ENCODE measurements at regions not wholly inside any gene's neighbourhood (a gene's known extent, or its start where the extent isn't known, plus 50 kb on each side); places are given as distances from the start of the nearest gene placed in this dataset.

- H3K9me2 ChIP-seq (ENCODE audit: insufficient read depth, low read length) = no peaks in the 10 kb centered on the region
- no peak overlapping the region for H3K9ac ChIP-seq (ENCODE audit: low read length)
- H3K4me3 ChIP-seq (ENCODE audit: low read length) = no peak overlapping the region
- no peak overlapping the region for H3K27ac ChIP-seq (ENCODE audit: low read length)
- no peak overlapping the region for H3K4me2 ChIP-seq (ENCODE audit: low read length)
- TF ChIP-seq EP300 (conservative IDR thresholded peaks at IDR 0.05; ENCODE audit: poor library complexity, severe bottlenecking) (no peak), POLR2AphosphoS5 (IDR thresholded peaks at IDR 0.05) (no peak), CTCF (IDR thresholded peaks at IDR 0.05; ENCODE audit: poor library complexity, severe bottlenecking) (no peak), SMC3 (conservative IDR thresholded peaks at IDR 0.05; ENCODE audit: poor library complexity) (no peak), REST (IDR thresholded peaks at IDR 0.05; ENCODE audit: borderline replicate concordance) (no peak), EZH2 (IDR thresholded peaks at IDR 0.05; ENCODE audit: borderline replicate concordance, insufficient read depth, low read length, poor library complexity, severe bottlenecking) (no peak), RAD21 (conservative IDR thresholded peaks at IDR 0.05) (no peak), TAF1 (IDR thresholded peaks at IDR 0.05; ENCODE audit: low read depth) (no peak), MXI1 (conservative IDR thresholded peaks at IDR 0.05; ENCODE audit: poor library complexity, severe bottlenecking) (no peak)
- H4K20me1 ChIP-seq (ENCODE audit: insufficient read depth) = no peaks in the 10 kb centered on the region
- H3K27me3 ChIP-seq (ENCODE audit: insufficient read depth, low read depth, low read length) = no peaks in the 10 kb centered on the region
- H2AFZ ChIP-seq (ENCODE audit: low read depth, low read length) = no peak overlapping the region
- no peaks in the 10 kb centered on the region for H3K36me3 ChIP-seq (ENCODE audit: insufficient read depth, low read length)
- H3K9me3 ChIP-seq (ENCODE audit: low read length) = no peaks in the 10 kb centered on the region
- H3F3A ChIP-seq (ENCODE audit: insufficient read depth, low read length, poor library complexity, severe bottlenecking) = no peaks in the 10 kb centered on the region
- H3K79me2 ChIP-seq (replicated peaks; ENCODE audit: insufficient read depth, low read length) = no peaks in the 10 kb centered on the region
Observed at GRCh38 chr13:80860845-80861244, 519.9 kb upstream of the SPRY2 start.

- no peaks in the 10 kb centered on the region for H3K9me3 ChIP-seq (ENCODE audit: low read length)
- H3K4me2 ChIP-seq (ENCODE audit: low read length) = no peak overlapping the region
- no peak overlapping the region for H3K4me3 ChIP-seq (ENCODE audit: low read length)
- no peaks in the 10 kb centered on the region for H3F3A ChIP-seq (ENCODE audit: insufficient read depth, low read length, poor library complexity, severe bottlenecking)
- no peak overlapping the region for H2AFZ ChIP-seq (ENCODE audit: low read depth, low read length)
- H3K79me2 ChIP-seq (replicated peaks; ENCODE audit: insufficient read depth, low read length) = no peaks in the 10 kb centered on the region
- TF ChIP-seq REST (IDR thresholded peaks at IDR 0.05; ENCODE audit: borderline replicate concordance) (no peak), EZH2 (IDR thresholded peaks at IDR 0.05; ENCODE audit: borderline replicate concordance, insufficient read depth, low read length, poor library complexity, severe bottlenecking) (no peak), RAD21 (conservative IDR thresholded peaks at IDR 0.05) (no peak), SMC3 (conservative IDR thresholded peaks at IDR 0.05; ENCODE audit: poor library complexity) (no peak), POLR2AphosphoS5 (IDR thresholded peaks at IDR 0.05) (no peak), TAF1 (IDR thresholded peaks at IDR 0.05; ENCODE audit: low read depth) (no peak), CTCF (IDR thresholded peaks at IDR 0.05; ENCODE audit: poor library complexity, severe bottlenecking) (no peak), MXI1 (conservative IDR thresholded peaks at IDR 0.05; ENCODE audit: poor library complexity, severe bottlenecking) (no peak), EP300 (conservative IDR thresholded peaks at IDR 0.05; ENCODE audit: poor library complexity, severe bottlenecking) (no peak)
- no peaks in the 10 kb centered on the region for H3K36me3 ChIP-seq (ENCODE audit: insufficient read depth, low read length)
- H3K9ac ChIP-seq (ENCODE audit: low read length) = no peak overlapping the region
- H4K20me1 ChIP-seq (ENCODE audit: insufficient read depth) = no peaks in the 10 kb centered on the region
- H3K27ac ChIP-seq (ENCODE audit: low read length) = no peak overlapping the region
- H3K9me2 ChIP-seq (ENCODE audit: insufficient read depth, low read length) = no peaks in the 10 kb centered on the region
- H3K27me3 ChIP-seq (ENCODE audit: insufficient read depth, low read depth, low read length) = no peaks in the 10 kb centered on the region
Observed at GRCh38 chr13:80858131-80858530, 517.2 kb upstream of the SPRY2 start.
